ENCODE measurements at regions not wholly inside any gene's neighbourhood (a gene's known extent, or its start where the extent isn't known, plus 50 kb on each side); places are given as distances from the start of the nearest gene placed in this dataset.

DNA sequence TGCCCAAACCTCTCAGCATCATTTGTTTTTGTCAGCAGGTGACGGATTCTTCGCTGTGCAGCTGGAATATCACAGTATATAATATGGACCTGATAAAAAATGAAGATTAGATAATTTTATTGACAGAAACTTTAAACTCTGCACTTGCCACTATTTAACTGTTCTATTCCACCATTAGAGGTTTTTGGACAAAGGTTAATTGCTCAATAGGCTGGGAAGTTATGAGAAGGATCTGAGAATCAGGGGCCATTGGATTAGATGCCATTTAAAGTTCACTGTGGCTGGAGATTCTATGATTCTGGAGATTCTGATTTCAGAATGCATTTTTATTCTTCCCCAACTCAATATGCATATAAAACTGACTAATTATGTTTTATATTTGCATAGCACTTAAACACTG lies 59.8 kb upstream of the ANXA1 start (continued):
- TF ChIP-seq, protein P1, sequence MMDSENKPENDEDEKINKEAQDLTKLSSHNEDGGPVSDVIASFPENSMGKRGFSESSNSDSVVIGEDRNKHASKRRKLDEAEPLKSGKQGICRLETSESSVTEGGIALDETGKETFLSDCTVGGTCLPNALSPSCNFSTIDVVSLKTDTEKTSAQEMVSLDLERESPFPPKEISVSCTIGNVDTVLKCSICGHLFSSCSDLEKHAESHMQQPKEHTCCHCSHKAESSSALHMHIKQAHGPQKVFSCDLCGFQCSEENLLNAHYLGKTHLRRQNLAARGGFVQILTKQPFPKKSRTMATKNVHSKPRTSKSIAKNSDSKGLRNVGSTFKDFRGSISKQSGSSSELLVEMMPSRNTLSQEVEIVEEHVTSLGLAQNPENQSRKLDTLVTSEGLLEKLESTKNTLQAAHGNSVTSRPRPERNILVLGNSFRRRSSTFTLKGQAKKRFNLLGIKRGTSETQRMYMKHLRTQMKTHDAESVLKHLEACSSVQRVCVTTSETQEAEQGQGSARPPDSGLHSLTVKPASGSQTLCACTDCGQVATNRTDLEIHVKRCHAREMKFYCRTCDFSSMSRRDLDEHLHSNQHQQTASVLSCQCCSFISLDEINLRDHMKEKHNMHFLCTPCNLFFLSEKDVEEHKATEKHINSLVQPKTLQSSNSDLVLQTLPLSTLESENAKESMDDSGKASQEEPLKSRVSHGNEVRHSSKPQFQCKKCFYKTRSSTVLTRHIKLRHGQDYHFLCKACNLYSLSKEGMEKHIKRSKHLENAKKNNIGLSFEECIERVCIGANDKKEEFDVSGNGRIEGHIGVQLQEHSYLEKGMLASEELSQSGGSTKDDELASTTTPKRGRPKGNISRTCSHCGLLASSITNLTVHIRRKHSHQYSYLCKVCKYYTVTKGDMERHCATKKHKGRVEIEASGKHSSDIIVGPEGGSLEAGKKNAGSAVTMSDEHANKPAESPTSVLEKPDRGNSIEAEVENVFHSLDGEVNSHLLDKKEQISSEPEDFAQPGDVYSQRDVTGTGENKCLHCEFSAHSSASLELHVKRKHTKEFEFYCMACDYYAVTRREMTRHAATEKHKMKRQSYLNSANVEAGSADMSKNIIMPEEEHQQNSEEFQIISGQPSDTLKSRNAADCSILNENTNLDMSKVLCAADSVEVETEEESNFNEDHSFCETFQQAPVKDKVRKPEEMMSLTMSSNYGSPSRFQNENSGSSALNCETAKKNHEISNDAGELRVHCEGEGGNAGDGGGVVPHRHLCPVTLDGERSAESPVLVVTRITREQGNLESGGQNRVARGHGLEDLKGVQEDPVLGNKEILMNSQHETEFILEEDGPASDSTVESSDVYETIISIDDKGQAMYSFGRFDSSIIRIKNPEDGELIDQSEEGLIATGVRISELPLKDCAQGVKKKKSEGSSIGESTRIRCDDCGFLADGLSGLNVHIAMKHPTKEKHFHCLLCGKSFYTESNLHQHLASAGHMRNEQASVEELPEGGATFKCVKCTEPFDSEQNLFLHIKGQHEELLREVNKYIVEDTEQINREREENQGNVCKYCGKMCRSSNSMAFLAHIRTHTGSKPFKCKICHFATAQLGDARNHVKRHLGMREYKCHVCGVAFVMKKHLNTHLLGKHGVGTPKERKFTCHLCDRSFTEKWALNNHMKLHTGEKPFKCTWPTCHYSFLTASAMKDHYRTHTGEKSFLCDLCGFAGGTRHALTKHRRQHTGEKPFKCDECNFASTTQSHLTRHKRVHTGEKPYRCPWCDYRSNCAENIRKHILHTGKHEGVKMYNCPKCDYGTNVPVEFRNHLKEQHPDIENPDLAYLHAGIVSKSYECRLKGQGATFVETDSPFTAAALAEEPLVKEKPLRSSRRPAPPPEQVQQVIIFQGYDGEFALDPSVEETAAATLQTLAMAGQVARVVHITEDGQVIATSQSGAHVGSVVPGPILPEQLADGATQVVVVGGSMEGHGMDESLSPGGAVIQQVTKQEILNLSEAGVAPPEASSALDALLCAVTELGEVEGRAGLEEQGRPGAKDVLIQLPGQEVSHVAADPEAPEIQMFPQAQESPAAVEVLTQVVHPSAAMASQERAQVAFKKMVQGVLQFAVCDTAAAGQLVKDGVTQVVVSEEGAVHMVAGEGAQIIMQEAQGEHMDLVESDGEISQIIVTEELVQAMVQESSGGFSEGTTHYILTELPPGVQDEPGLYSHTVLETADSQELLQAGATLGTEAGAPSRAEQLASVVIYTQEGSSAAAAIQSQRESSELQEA (IDR thresholded peaks at IDR 0.05; ENCODE audit: low read depth) = no peak
- TF ChIP-seq SIX5 (IDR thresholded peaks at IDR 0.05; ENCODE audit: borderline replicate concordance in 1 of 2, insufficient read depth in 1 of 2, low read depth in 1 of 2, low read length in 2 of 2) = no peak
- TF ChIP-seq, protein P2, sequence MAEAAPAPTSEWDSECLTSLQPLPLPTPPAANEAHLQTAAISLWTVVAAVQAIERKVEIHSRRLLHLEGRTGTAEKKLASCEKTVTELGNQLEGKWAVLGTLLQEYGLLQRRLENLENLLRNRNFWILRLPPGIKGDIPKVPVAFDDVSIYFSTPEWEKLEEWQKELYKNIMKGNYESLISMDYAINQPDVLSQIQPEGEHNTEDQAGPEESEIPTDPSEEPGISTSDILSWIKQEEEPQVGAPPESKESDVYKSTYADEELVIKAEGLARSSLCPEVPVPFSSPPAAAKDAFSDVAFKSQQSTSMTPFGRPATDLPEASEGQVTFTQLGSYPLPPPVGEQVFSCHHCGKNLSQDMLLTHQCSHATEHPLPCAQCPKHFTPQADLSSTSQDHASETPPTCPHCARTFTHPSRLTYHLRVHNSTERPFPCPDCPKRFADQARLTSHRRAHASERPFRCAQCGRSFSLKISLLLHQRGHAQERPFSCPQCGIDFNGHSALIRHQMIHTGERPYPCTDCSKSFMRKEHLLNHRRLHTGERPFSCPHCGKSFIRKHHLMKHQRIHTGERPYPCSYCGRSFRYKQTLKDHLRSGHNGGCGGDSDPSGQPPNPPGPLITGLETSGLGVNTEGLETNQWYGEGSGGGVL (CRISPR knock-in tag; IDR thresholded peaks at IDR 0.05) = no peak
- TF ChIP-seq, protein P3, sequence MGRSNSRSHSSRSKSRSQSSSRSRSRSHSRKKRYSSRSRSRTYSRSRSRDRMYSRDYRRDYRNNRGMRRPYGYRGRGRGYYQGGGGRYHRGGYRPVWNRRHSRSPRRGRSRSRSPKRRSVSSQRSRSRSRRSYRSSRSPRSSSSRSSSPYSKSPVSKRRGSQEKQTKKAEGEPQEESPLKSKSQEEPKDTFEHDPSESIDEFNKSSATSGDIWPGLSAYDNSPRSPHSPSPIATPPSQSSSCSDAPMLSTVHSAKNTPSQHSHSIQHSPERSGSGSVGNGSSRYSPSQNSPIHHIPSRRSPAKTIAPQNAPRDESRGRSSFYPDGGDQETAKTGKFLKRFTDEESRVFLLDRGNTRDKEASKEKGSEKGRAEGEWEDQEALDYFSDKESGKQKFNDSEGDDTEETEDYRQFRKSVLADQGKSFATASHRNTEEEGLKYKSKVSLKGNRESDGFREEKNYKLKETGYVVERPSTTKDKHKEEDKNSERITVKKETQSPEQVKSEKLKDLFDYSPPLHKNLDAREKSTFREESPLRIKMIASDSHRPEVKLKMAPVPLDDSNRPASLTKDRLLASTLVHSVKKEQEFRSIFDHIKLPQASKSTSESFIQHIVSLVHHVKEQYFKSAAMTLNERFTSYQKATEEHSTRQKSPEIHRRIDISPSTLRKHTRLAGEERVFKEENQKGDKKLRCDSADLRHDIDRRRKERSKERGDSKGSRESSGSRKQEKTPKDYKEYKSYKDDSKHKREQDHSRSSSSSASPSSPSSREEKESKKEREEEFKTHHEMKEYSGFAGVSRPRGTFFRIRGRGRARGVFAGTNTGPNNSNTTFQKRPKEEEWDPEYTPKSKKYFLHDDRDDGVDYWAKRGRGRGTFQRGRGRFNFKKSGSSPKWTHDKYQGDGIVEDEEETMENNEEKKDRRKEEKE (IDR thresholded peaks at IDR 0.05; ENCODE audit: borderline replicate concordance in 1 of 2, control insufficient read depth in 1 of 2, low read depth in 2 of 2, low read length in 1 of 2) = no peak
- no peak for TF ChIP-seq ZNF3 (CRISPR knock-in tag; IDR thresholded peaks at IDR 0.05)
- TF ChIP-seq, protein P4, sequence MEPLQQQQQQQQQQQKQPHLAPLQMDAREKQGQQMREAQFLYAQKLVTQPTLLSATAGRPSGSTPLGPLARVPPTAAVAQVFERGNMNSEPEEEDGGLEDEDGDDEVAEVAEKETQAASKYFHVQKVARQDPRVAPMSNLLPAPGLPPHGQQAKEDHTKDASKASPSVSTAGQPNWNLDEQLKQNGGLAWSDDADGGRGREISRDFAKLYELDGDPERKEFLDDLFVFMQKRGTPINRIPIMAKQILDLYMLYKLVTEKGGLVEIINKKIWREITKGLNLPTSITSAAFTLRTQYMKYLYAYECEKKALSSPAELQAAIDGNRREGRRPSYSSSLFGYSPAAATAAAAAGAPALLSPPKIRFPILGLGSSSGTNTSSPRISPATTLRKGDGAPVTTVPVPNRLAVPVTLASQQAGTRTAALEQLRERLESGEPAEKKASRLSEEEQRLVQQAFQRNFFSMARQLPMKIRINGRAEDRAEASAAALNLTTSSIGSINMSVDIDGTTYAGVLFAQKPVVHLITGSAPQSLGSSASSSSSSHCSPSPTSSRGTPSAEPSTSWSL (CRISPR knock-in tag; IDR thresholded peaks at IDR 0.05; ENCODE audit: borderline replicate concordance) = no peak
- TF ChIP-seq, protein P5, sequence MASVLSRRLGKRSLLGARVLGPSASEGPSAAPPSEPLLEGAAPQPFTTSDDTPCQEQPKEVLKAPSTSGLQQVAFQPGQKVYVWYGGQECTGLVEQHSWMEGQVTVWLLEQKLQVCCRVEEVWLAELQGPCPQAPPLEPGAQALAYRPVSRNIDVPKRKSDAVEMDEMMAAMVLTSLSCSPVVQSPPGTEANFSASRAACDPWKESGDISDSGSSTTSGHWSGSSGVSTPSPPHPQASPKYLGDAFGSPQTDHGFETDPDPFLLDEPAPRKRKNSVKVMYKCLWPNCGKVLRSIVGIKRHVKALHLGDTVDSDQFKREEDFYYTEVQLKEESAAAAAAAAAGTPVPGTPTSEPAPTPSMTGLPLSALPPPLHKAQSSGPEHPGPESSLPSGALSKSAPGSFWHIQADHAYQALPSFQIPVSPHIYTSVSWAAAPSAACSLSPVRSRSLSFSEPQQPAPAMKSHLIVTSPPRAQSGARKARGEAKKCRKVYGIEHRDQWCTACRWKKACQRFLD (CRISPR knock-in tag; IDR thresholded peaks at IDR 0.05) = no peak
- no peak for TF ChIP-seq CBX2 (IDR thresholded peaks at IDR 0.05; ENCODE audit: insufficient read depth, low read length, poor library complexity, severe bottlenecking)
- TF ChIP-seq PCBP1 (IDR thresholded peaks at IDR 0.05; ENCODE audit: low read depth, low read length, poor library complexity, severe bottlenecking) = no peak
